Hematopoietic multipotent progenitor cell (in vitro differentiated cells): ENCODE measurements at regions not wholly inside any gene's neighbourhood (a gene's known extent, or its start where the extent isn't known, plus 50 kb on each side); places are given as distances from the start of the nearest gene placed in this dataset.

ENCODE experiments used
- DNase-seq, 3 donors: peaks; one replicate each; pipeline ENCODE4 v3.0.0-alpha.2; 2011 to 2015; ENCODE audit warnings: low read depth in 2 of 3, low spot score in 2 of 3

DNA sequence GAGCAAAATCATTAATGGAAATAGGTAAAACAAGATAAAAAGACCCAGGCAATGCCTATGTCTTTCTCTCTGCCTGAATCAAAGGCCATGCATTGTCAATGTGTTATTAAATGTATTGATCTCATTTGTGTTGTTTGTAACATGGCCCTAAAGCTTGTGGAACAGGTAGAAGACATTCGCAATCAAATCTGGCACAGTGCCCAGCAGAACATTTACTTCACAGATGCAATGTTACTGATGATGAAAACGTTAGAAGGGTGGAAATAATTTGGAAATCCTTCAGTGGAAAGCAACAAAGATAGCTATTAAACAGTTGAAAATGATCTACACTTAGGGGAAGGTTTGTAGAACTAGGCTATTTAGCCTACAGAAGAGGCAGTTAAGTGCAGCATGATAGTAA lies 368.2 kb downstream of the EPHA4 start:
- no peak for DNase-seq

DNA sequence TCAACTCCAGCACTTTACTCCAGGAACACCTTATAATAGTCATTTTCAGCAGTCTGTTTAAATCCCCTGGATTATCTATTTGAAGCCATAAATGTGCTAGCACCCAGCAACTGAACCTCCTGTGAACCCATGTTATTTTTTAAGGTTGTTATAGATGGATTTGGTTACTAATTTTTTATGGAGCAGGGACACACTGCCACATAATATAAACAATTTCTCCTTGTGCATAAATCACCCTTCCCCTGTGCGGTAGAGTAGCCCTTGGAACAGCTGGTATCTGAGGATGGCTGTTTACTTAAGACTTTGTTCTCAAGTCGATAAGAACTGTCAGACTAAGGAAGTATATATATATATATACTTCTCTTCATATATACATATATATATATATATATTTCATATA lies 367.4 kb downstream of the EPHA4 start:
- no peak for DNase-seq

DNA sequence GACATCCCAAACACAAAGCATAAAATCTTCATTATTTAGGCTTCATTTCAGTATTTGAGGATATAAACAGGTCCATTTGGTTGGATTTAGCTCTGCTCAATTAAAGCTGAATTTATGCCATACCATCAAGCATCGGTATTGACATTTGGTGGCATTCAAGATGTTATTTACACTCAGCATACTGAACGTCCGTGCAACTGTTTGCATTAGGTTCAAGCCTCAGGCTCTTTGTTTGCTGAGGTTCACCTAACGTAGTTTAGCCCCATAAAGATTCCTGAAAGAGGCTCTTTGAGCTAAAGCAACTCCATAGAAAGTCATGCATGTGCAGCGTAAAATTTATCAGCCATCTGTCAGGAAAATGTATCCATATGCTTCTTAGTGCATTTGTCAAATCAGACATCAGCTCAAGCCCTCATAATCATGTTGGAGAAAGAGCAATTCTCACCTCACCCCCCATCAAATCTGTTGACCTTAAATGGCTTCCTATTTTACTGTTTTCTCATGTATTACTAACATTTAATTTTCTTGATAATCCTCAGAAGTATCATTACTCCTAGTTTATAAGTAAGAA lies 366.9 kb downstream of the EPHA4 start:
- DNase-seq: no peak

DNA sequence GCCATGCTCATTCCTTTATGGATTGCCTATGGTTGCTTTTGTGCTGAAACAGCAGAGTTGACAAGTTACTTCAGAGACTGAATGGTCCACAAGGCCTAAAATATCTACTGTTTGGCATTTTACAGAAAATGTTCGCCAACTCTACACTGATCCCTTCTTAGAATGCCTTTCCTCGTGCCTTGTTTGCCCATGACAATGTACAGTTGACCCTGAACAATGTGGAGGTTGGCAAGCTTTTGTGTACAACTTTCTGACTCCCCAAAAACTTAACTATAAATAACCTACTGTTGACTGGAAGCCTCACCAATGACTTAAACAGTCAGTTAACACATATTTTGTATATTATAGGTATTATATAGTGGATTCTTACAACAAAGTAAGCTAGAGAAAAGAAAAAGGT lies 361.4 kb downstream of the EPHA4 start:
- DNase-seq: no peak

DNA sequence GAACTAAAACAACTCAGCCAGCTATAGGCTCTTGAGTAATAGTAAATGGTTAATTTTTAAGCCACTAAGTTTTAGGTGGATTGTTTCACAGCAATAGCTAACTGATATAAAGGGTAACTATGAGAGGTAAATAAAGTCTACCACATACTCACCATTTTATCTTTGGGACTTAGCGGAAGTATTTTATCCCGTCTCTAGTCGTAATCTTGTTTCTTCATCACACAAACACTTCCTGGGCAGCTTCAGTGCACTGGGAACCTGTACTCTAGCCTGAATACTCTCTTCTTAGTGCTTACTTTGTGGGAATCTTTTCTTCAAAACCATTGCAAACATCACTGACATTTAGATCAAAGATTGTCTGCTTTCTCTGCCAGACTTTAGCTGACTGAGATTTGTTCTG lies 360.5 kb downstream of the EPHA4 start:
- DNase-seq: no peak

DNA sequence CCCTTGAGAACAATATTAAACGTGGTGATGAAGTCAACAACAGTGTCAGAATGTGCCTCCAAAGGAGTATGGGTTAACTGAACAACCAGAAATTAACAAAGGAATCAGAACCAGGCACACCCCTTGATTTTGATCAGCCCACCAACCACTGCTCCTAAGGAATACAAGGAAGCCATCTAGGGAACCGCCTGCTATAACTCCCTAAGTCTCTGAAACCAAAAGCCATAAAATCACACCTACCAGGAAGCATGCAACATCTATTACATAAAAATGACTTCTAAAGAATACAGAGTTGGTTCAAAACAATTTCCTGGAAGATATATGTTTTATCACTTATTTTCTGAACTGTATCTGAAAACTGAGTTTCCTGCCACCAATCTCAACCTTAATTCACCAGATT lies 360.0 kb downstream of the EPHA4 start:
- DNase-seq: no peak

DNA sequence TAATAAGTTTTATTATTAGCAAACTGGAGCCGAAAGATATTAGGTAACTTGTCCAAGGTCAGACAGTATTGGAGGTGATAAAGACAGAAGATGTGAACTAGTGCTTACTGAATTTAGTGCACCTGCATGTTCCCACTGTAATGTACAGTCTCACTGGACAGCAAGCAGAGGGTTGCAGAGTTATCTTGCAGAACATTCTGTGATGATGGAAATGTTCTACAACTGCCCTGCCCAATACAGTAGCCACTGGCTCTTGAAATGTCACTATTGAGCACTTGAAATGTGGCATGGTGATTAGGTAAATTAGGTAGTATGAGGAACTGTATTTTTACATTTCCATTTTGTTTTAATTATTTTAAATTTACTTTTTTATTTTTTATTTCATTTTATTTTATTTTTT lies 356.6 kb downstream of the EPHA4 start:
- no peak for DNase-seq

DNA sequence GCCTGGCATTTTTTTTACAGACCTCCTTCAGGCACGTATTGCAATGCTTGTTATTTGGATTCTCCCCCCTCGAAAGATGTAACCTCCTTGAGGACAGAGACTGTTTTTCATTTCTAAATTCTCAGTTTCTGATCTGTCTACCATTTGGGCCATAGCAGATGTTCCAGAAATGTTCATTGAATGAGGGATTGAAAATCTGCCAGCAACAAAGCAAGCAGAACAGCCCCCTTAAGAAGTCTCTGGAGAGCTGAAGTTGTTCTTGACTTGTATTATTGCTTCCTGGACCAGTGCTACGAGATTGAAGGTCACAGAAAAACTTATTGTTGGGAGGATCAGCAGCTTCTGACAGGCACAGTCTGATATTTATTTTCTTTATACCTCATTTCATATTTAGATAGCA lies 355.5 kb downstream of the EPHA4 start:
- no peak for DNase-seq

DNA sequence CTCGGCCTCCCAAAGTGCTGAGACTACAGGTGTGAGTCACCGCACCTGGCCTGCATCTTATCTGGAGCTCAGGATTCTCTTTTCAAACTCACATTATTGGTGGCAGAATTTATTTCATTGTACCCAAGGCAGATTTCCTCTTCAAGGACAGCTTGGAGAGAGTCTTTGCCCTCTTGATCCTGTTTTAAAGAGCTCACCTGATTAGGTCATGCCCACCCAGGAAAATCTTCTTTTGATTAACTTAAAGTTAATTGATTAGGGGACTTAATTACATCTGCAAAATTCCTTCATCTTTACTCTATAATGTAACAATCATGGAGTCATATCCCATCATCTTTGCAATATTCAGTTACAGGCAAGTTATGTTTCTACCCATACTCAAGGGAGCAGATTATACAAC lies 346.4 kb downstream of the EPHA4 start:
- DNase-seq: no peak

DNA sequence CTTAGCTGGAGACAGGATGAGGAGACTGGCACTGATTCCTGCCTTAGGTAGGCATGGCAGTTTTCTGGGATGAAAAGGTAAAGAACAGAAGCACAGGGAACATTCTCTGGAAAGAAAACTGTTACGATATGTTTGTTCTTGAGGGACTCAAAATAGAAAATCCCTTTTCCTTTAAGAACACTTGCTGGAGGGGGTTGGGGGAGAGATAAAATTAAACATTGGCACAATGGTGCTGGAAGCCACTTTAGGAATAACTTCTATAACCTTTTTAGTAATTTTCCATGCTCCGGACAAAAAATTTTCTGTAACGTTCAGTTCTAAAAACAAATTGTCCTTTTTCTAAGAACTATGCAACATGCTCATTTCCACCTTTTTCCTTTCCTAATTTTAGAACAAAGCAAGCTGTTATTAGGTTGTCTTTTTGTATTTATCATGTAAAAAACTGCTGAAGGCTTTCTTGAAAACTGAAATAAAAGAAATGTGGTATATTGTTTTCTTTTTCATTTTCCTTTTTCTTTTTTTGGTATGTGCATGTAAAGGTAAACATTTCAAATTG lies 343.8 kb downstream of the EPHA4 start:
- no peak for DNase-seq

DNA sequence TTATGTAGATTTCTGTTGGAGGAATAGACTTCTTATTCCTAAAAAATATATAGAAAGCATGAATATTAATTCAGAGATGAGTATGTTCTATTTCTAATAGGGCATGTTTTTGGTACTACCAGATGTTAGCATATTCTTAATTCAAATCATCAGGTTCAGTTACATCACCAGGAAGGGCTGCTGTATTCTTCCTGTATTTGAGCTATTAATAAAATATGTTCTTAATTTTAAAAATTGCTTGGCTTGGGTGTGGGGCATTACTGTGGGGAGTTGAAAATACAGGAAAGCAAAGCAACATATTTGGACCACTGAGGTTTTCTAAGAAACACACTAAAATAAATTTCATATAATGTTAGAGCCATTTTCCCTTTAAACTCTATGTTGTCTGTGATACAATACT lies 343.0 kb downstream of the EPHA4 start:
- no peak for DNase-seq

DNA sequence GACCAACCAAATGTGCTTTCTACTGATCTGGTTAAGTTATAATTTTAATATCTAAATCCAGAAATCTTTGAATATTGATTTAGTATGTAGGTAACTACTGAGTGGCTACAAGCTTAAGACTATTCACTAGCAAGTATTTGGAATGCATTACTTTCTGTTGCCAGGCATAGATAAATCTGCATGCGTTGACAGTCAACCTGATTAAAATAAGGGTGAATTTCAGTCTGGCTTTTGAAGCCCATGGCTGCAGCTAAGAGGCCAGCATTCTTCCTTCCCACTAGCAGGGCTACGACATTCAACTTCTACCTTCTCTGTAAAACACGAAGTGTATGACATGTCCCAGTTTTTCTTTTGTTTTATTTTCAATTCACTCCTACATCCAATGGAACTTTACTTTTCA lies 340.6 kb downstream of the EPHA4 start:
- DNase-seq: no peak

DNA sequence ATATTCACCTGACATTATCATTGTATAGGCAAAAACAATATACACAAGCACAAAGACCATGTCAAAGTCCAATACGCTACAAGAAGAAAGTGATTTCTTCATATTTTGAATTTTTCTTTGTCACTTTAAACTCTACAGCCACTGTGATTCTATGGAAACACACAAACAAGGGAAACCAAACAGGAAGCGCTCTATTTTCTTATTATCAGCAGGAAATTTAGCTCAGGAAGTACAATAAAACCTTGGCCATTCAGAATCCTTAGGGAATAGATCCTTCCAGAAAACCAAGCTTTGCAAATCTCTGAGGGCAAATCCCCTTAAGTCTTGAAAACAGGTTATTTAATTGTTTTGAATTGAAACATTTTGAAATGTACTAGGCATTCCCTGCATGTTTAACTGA lies 336.2 kb downstream of the EPHA4 start:
- no peak for DNase-seq

DNA sequence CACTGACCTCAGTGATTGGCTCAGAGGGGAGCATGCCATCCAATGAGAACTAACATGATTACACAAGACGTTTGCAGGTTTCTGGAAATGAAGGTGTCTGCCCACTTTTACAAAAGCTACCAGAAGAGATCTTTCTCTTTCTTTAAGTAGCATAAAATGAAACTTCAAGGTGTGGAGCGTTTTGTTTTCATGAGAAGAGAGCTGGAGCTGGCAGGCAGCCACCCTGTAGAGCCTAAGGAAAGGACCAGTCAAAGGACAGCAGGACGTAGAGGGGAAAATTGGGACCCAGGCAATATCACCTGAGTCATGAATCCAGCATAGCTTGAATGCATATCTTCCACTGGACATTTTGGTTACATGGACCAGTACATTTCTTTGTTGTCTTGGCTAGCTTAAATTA lies 331.0 kb downstream of the EPHA4 start:
- no peak for DNase-seq

DNA sequence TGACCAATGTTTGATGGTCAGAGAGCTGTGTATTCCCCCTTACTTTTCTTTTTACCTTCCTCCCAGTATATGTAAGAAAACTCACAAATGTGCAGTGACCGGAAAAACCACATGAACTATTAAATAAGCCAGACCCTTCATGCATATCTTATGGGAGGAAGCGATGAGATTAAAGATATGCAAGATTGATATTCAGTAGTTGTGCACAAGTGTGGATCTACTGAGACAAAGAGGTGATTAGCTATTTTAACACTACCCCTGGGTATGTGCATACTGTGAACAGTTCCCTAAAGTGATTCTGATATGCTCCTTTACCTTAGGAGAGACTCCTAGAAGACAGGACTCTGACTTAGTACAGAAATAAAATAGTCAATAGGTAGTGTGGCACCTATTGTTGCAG lies 328.3 kb downstream of the EPHA4 start:
- no peak for DNase-seq

DNA sequence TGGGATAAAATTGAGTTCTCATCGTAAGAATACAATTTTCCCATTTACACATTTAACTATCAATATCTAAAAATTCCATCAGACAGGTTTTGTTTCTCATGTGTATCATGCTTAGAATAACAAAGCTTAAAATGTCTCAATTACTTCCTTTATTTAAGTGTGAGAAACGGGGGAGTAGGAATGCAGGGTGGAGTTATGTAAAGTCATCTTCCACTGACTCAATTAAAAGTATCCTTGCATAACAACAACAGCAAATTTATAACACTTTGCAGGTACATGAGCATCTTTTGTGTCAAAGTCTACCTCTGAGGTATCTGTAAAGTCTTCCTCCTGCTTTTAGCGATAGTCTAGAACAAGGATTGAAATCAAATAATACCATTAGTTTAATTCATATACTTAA lies 327.1 kb downstream of the EPHA4 start:
- DNase-seq: no peak

DNA sequence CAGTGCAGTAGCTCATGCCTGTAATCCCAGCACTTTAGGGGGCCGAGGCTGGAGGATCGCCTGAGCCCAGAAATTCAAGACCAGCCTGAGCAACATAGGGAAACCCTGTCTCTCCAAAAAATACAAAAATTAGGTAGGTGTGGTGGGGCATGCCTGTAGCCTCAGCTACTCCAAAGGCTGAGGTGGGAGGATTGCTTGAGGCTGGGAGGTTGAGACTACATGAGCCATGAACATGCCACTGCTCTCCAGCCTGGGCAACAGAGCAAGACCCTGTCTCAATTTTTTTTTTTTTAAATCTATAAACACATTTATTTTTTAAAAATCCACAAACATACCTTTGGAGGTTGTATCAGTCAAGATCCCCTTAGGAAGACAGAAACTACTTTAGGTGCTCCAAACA lies 326.3 kb downstream of the EPHA4 start:
- DNase-seq: no peak

DNA sequence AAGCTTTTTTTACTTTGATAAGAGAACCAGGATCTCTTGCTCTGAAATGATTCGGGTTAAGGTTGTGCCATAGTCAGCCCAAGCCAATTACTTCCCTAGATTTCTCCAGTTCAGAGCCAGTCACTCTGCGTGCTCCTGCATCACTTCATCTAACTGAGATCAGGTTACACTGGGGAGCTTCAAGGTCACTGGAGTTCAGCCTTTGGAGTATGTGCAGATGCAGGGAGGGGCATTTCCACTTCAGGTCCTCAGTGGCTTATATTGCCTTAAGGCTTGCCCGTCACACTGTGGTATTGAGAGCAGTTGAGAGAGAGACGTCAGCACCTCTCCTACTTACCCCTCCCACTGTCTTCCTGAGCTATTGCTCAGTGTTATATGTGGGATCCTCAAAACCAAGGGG lies 317.8 kb downstream of the EPHA4 start:
- no peak for DNase-seq

DNA sequence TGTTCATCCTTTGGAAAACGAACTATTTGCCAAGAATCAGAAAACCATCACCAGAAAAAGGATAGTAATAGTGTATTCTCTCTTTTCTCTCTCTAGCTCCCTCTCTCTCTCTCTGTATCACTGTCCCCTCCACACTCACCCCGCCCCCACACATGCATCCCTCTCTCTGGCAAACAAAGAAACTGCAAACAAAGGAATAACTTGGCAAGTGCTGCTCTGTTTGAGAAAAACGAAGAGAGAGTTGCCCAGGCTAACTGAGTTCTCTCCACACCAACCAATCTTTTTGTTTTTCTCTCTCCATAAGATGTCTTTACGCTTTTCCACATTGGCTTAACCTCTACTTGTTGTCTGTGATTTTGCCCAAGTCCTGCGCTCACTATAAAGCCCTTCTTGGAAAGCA lies 316.2 kb downstream of the EPHA4 start:
- no peak for DNase-seq

DNA sequence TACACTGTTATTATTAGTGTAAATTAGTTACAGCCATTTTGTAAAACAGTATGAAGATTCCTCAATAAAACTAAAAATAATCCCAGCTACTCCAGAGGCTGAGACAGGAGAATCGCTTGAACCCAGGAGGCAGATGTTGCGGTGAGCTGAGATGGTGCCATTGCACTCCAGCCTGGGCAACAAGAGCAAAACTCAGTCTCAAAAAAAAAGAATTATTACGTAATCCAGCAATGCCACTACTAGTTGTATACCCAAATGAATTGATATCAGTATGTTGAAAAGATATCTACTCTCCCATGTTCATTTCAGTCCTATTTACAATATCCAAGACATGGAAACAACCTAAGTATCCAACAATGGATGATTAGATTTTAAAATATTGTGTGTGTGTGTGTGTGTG lies 313.6 kb downstream of the EPHA4 start:
- no peak for DNase-seq

DNA sequence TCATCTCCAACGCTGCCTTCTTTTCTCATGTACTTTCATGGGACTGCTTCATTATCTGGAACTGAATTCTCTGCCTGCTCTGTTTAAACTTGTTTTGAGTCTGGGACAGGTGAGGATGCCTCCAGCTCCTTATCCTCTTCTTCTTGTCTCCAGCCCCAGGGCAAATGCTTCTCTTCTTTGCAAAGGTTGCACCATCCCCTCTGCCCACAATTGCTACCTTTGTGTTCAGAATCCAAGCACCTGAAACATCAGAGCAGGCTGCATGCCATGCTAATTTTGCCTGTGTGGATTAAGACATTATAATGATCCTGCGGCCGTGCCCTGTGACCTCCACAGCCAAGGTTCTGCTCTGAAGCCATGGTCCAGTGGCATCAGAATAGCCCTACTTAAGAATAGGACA lies 309.5 kb downstream of the EPHA4 start:
- no peak for DNase-seq

DNA sequence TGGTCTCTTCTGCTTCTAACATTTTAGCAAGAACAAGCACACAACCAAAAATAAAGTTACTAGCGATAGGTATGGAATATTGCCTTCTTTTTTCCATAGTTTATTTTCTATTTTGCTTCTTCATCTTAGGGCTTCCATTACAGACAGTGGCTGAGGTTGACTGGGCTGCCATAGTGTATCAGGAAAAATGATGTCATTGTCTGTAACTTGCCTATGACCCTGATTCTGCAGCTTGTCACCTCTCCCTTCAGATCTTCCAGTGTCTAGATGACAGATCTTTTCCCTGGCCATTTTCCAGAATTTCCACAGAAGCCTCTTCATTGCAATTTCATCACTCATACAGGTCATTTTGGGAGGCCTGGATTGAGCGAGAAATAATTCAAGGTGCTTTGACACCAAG lies 308.5 kb downstream of the EPHA4 start:
- no peak for DNase-seq

DNA sequence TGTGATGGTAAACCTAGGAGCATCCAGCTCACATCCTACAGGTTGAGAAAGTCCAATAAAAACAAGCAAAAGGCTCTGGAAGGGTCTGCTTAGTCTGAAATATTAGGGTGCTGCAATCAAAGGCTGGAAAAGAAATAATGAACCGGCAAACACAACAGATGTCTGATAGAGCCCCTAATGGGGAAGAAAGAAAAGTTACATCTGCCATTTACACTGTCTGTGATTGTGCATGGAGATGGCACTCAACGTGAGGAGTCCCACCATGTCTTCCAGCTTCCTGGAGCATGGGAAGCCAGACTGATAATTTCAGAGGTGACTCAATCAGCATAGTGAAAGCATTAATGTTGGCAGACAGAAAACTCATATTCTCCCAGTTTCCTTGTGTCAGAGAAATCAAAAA lies 307.8 kb downstream of the EPHA4 start:
- DNase-seq: no peak
